Panc1 (cell line): ENCODE measurements at regions not wholly inside any gene's neighbourhood (a gene's known extent, or its start where the extent isn't known, plus 50 kb on each side); places are given as distances from the start of the nearest gene placed in this dataset.

Source experiments
- ATAC-seq: fragments of 200-7000 bp; cut with Tn5 transposase; 2 replicates; pipeline ENCODE4 v1.9.1; 2020; ENCODE audit warnings: mild to moderate bottlenecking, moderate library complexity
- BruUV-seq: library from RNA; stranded (reverse); fragments of 400-500 nt; replicated peaks from 2 replicates; lab custom pipeline; 2021; lab: Mats Ljungman, UMichigan
- CTCF ChIA-PET: fragments of 300-600 bp; sonication (Branson Sonifier 250); formaldehyde crosslinking; loops from one replicate; lab custom pipeline; 2022; ENCODE audit warnings: antibody characterized with exemption; lab: Charles Lee
- POLR2A ChIA-PET: fragments of 300-600 bp; sonication (Branson Sonifier 250); formaldehyde crosslinking; loops from one replicate; lab custom pipeline; 2022; ENCODE audit warnings: antibody characterized with exemption; lab: Charles Lee
- DNase-seq: peaks from one replicate; pipeline ENCODE4 v3.0.0-alpha.2; 2010; ENCODE audit warnings: low read depth, low spot score
- H3K27ac ChIP-seq: 2 replicates; pipeline ENCODE4 v1.5.1; 2011; ENCODE audit warnings: mild to moderate bottlenecking, low read length, inconsistent platforms
- H3K27me3 ChIP-seq: fragments of 200-500 bp; sonication (Bioruptor generic); 2 replicates; pipeline ENCODE4 v1.6.0; 2014; ENCODE audit warnings: low read length, inconsistent platforms; ENCODE audit not compliant: control insufficient read depth, insufficient read depth
- H3K36me3 ChIP-seq: fragments of 200-500 bp; sonication (Bioruptor generic); 2 replicates; pipeline ENCODE4 v1.5.1; 2014; ENCODE audit warnings: inconsistent platforms, mild to moderate bottlenecking, low read length, moderate library complexity; ENCODE audit not compliant: control insufficient read depth, insufficient read depth
- H3K4me1 ChIP-seq: 2 replicates; pipeline ENCODE4 v1.5.1; 2011; ENCODE audit warnings: inconsistent platforms, mild to moderate bottlenecking, low read length, moderate library complexity; ENCODE audit not compliant: control insufficient read depth, insufficient read depth
- H3K4me3 ChIP-seq, 2 experiments: 2 replicates each; pipeline ENCODE4 v1.5.1; 2011 to 2012; ENCODE audit warnings: low read depth in 2 of 2, low read length in 2 of 2, mild to moderate bottlenecking in 2 of 2, inconsistent platforms in 1 of 2, moderate library complexity in 1 of 2
- H3K9me3 ChIP-seq: fragments of 200-500 bp; sonication (Bioruptor generic); 2 replicates; pipeline ENCODE4 v1.5.1; 2014; ENCODE audit warnings: low read depth, mild to moderate bottlenecking, inconsistent platforms, low read length, moderate library complexity; ENCODE audit not compliant: control insufficient read depth, insufficient read depth
- POLR2AphosphoS5 ChIP-seq: IDR thresholded peaks from 2 replicates; pipeline ENCODE4 v1.6.1; 2012; ENCODE audit warnings: mild to moderate bottlenecking, low read depth, low read length, moderate library complexity
- SIN3A ChIP-seq: IDR thresholded peaks from 2 replicates; pipeline ENCODE4 v1.6.1; 2012; ENCODE audit warnings: low read depth, mild to moderate bottlenecking, low read length, moderate library complexity, borderline replicate concordance; ENCODE audit not compliant: insufficient read depth
- TCF7L2 ChIP-seq: IDR thresholded peaks from 2 replicates; pipeline ENCODE4 v1.6.1; 2011; ENCODE audit warnings: mild to moderate bottlenecking, low read depth, low read length, inconsistent platforms
- in situ Hi-C: cut with HindIII; loops from 2 replicates; pipeline ENCODE4 v1.10.0; 2016; ENCODE audit warnings: low sequenced_read_pairs, low pct_unique_long_range_greater_than_20kb
- intact Hi-C: fragments of 100-400 bp; cut with micrococcal nuclease; formaldehyde crosslinking; loops from one replicate; pipeline ENCODE4 v1.10.0; 2022; ENCODE audit not compliant: unreplicated experiment
- TF ChIP-seq, protein P1 (sequence below), 2 experiments: IDR thresholded peaks; 2 replicates each; pipeline ENCODE4 v1.6.1; 2011 to 2012; ENCODE audit warnings: low read depth in 2 of 2, control low read depth in 1 of 2, low read length in 1 of 2, mild to moderate bottlenecking in 1 of 2, moderate library complexity in 1 of 2; ENCODE audit not compliant: insufficient read depth in 1 of 2
- TF ChIP-seq, protein P2 (sequence below): fragments of 450-650 bp; IDR thresholded peaks from 2 replicates; pipeline ENCODE4 v1.5.1; 2017; ENCODE audit warnings: mild to moderate bottlenecking

- in situ Hi-C loops (no loop called here), intact Hi-C loops (no loop called here)
- no TSS peak for BruUV-seq
- TF ChIP-seq SIN3A (no peak), TCF7L2 (no peak), POLR2AphosphoS5 (no peak)
- TF ChIP-seq, protein P1, sequence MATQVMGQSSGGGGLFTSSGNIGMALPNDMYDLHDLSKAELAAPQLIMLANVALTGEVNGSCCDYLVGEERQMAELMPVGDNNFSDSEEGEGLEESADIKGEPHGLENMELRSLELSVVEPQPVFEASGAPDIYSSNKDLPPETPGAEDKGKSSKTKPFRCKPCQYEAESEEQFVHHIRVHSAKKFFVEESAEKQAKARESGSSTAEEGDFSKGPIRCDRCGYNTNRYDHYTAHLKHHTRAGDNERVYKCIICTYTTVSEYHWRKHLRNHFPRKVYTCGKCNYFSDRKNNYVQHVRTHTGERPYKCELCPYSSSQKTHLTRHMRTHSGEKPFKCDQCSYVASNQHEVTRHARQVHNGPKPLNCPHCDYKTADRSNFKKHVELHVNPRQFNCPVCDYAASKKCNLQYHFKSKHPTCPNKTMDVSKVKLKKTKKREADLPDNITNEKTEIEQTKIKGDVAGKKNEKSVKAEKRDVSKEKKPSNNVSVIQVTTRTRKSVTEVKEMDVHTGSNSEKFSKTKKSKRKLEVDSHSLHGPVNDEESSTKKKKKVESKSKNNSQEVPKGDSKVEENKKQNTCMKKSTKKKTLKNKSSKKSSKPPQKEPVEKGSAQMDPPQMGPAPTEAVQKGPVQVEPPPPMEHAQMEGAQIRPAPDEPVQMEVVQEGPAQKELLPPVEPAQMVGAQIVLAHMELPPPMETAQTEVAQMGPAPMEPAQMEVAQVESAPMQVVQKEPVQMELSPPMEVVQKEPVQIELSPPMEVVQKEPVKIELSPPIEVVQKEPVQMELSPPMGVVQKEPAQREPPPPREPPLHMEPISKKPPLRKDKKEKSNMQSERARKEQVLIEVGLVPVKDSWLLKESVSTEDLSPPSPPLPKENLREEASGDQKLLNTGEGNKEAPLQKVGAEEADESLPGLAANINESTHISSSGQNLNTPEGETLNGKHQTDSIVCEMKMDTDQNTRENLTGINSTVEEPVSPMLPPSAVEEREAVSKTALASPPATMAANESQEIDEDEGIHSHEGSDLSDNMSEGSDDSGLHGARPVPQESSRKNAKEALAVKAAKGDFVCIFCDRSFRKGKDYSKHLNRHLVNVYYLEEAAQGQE (IDR thresholded peaks at IDR 0.05; ENCODE audit: insufficient read depth in 1 of 2, low read depth in 2 of 2, low read length in 1 of 2) = no peak
- TF ChIP-seq, protein P2, sequence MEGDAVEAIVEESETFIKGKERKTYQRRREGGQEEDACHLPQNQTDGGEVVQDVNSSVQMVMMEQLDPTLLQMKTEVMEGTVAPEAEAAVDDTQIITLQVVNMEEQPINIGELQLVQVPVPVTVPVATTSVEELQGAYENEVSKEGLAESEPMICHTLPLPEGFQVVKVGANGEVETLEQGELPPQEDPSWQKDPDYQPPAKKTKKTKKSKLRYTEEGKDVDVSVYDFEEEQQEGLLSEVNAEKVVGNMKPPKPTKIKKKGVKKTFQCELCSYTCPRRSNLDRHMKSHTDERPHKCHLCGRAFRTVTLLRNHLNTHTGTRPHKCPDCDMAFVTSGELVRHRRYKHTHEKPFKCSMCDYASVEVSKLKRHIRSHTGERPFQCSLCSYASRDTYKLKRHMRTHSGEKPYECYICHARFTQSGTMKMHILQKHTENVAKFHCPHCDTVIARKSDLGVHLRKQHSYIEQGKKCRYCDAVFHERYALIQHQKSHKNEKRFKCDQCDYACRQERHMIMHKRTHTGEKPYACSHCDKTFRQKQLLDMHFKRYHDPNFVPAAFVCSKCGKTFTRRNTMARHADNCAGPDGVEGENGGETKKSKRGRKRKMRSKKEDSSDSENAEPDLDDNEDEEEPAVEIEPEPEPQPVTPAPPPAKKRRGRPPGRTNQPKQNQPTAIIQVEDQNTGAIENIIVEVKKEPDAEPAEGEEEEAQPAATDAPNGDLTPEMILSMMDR = no peak
- Histone ChIP-seq H3K27ac (no peak overlapping the region), H3K4me1 (no peaks in the 10 kb centered on the region), H3K36me3 (no peaks in the 10 kb centered on the region), H3K4me3 (no peak overlapping the region), H3K27me3 (no peaks in the 10 kb centered on the region), H3K9me3 (no peaks in the 10 kb centered on the region)
- ATAC-seq = no peak
- POLR2A ChIA-PET = no interaction called here
- DNase-seq = no peak
- CTCF ChIA-PET = no interaction called here
Observed at GRCh38 chr6:132995432-132995831, 181.1 kb downstream of the RPS12 start.

- no peak for TF ChIP-seq TCF7L2
- TF ChIP-seq, protein P1 (IDR thresholded peaks at IDR 0.05; ENCODE audit: insufficient read depth in 1 of 2, low read depth in 2 of 2, low read length in 1 of 2) = no peak
- no peak for TF ChIP-seq POLR2AphosphoS5
- no peak for TF ChIP-seq SIN3A
- TF ChIP-seq, protein P2 = no peak
- Histone ChIP-seq H3K27me3 (no peaks in the 10 kb centered on the region), H3K36me3 (no peaks in the 10 kb centered on the region), H3K4me1 (no peaks in the 10 kb centered on the region), H3K4me3 (no peak overlapping the region), H3K9me3 (no peaks in the 10 kb centered on the region), H3K27ac (no peak overlapping the region)
- ChIA-PET CTCF (no interaction called here), POLR2A (no interaction called here)
- ATAC-seq (no peak), DNase-seq (no peak)
- BruUV-seq = no TSS peak
- in situ Hi-C loops (no loop called here), intact Hi-C loops (no loop called here)
Observed at GRCh38 chr6:132998418-132998817, 184.0 kb downstream of the RPS12 start.
